Glomerular endothelial cell (primary cell): ENCODE measurements at regions not wholly inside any gene's neighbourhood (a gene's known extent, or its start where the extent isn't known, plus 50 kb on each side); places are given as distances from the start of the nearest gene placed in this dataset.
A peak's percentile ranks its signal among the peaks of the same experiment; 100 is the strongest.

Source experiments
- DNase-seq: peaks from one replicate; pipeline ENCODE4 v3.0.0-alpha.2; 2011; ENCODE audit warnings: low read depth, low spot score; ENCODE audit errors: extremely low read depth

DNA sequence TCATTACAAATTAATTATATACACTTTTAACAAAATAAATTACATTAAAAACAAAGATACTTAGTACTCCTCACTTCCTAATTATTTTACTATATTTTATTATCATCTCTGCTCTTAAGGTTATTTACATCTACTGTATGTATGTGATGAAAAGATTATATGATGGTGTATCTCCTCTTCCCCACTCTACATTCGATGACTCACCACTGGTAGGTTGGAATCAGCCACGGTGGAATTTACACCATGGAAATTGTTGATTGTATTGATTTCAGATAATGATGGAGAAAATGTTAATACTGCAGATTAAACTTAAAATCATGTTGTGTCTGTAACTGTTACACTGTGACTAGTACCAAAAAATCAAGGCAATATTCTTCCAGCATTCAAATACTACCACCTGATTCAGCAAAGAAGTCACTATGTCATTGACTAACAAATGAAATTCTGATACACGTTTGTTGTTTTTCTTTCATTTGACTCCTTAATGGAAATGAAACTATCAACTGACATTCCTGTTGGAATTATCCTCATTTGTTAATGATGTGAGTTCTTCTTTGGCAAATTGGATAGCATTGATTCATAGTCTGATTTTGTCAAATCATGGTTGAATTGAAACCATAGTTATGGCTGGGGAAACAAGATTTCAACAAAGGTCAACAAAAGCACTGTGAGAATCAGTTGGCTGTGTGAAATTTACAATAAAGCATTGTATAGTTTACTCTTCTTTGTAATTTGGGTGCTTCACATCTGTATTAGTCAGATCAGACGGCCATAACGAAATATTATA is 69.0 kb upstream of the NLK start:
- DNase-seq, result no peak

GRCh38 chr17:27974045-27974436 is 68.4 kb upstream of the NLK start:
- DNase-seq, result no peak

- no peak for DNase-seq
These were observed 67.8 kb upstream of the NLK start for GRCh38 chr17:27974531-27975145.

GRCh38 chr17:27975146-27976011 is 67.1 kb upstream of the NLK start:
- no peak for DNase-seq

GRCh38 chr17:27976331-27976730 is 66.1 kb upstream of the NLK start:
- no peak for DNase-seq

- no peak for DNase-seq
These were observed 64.5 kb upstream of the NLK start for GRCh38 chr17:27977751-27978688.

- no peak for DNase-seq
These were observed 63.7 kb upstream of the NLK start for GRCh38 chr17:27978689-27979175.

GRCh38 chr17:27980043-27980442 is 62.4 kb upstream of the NLK start:
- peak; percentile 100 for DNase-seq

- DNase-seq, result no peak
These were observed 60.5 kb upstream of the NLK start for GRCh38 chr17:27981978-27982377.

- DNase-seq, result no peak
These were observed 59.8 kb upstream of the NLK start for GRCh38 chr17:27982688-27983087.

DNA sequence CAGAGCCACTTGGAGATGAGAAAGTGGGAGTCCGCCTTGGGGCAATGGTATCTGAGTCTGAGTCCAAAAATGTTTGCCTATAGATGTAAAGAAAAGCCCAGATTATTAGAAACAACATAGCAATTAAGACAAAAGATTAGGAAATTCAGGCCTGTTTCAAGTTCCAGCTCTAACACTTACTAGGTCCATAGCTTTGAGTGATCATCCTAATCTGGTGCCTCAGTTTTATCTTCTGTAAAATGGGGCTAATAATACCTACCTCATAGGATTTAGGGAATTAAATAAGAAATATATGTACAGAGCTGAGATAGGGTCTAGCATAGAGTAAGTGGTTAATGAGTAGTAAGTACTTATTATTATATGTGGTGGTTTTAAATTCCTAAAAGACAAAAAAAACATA is 58.6 kb upstream of the NLK start:
- no peak for DNase-seq

- no peak for DNase-seq
These were observed 58.1 kb upstream of the NLK start for GRCh38 chr17:27984404-27984803.

DNA sequence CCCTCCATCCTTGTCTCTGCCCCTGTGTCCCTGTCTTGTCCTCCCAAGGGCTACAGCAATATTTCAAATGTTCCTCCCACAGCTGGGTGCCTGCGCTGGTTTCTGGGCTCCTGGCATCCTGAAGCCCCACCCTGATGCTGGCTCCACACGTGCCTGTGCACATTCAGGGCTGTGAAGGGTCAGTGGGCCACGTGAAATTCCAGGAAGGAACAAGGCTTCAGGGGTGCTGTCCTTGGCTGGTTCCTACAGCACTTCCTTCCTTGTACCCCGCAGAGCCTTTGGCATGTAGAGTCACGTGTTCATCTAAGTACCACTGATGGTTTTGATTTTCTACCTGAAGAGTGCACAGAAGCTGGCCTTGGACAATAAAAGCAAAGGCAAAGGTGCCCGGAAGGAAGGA is 57.7 kb upstream of the NLK start:
- DNase-seq, result no peak

GRCh38 chr17:27985306-27985705 is 57.2 kb upstream of the NLK start:
- DNase-seq, result no peak

GRCh38 chr17:27985736-27986399 is 56.6 kb upstream of the NLK start:
- no peak for DNase-seq

DNA sequence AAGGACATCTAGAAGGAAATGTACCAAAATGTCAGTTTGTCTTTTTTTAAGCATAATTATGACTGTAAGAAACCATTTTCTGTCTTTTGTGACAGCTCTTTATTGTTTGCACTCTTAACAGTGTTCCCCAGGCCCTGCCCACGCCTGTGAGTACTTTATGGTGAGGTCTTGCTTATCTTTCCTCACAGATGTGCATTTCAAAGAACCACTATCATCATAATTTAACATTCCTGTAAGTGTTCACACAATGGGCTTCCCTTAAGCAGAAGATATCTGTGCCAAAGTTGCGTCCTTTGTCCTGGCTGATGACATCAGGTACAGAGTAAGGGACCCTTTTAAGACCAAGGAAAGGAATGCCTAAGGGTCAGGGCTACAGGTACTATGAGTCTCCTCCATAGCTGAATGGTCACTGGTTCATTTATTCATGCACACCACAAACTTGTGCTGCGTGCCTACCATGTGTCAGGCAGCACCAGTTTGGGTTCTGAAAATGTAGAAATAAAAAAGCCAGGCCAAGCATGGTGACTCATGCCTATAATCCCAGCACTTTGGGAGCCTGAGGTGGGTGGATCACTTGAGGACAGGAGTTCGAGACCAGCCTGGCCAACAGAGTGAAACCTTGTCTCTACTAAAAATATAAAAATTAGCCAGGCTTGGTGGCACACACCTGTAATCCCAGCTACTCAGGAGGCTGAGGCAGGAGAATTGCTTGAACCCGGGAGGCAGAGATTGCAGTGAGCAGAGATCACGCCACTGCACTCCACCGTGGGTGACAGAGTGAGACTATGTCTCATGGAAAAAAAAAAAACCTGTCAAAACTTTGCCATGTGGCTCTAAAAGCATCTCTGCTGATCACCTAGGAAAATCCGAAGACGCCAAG is 55.4 kb upstream of the NLK start:
- DNase-seq, result no peak

DNA sequence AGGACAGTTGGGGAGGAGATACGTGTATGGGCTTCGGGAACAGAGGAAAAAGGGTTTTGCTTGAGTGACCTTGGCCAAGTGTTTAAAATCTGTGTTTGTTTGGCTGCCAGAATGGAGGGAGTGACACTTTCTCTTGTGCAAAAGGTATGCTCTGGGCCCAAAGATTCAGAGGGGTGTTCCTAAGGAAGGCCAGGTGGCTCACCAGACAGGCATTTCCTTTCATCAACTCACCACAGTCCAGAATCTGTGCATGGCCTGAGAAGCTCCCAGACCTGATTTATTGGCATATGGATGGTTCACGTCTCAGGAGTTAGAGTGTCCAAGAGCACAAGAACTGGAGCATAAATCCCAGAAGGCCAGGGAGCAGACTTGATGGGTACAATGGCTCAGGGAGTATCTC is 53.4 kb upstream of the NLK start:
- DNase-seq, result no peak

DNA sequence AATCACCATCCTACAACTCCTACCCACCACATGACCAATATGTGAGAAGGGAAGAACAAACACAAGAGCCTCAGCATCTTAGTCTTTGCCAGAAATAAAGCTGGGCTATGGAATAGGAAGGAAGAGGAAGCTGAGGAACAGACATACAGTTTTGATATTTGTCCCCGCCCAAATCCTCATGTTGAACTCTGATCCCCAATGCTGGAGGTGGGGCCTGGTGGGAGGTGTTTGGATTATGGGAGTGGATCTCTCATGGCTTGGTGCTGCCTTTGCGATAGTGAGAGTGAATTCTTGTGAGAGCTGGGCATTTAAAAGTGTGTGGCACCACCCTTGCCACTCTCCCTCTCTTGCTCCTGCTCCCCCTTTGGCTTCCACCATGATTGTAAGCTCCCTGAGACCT is 52.4 kb upstream of the NLK start:
- DNase-seq, result no peak

DNA sequence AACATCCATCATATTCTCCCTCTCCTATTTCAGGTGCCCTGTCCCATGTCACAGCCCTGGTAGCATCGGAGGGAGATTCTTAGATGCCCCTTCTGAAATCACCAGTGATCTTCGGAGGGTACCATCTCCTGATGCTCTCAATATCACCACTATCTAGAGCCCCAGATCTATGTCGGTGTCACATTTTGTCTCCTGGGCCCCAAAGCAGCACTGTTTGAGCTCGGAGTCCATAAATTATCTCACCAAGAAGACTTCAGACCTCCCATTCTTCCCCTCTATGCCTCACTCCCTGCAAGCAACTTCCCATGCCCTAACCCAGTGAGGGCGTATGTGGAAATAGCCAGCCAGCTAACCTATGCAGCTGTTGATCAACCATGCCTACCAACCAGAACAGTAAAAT is 51.5 kb upstream of the NLK start:
- no peak for DNase-seq
